GM12873 (cell line): ENCODE measurements at regions not wholly inside any gene's neighbourhood (a gene's known extent, or its start where the extent isn't known, plus 50 kb on each side); places are given as distances from the start of the nearest gene placed in this dataset.

Experiments
- CTCF ChIP-seq: IDR thresholded peaks from 2 replicates; pipeline ENCODE4 v1.5.1; 2012; ENCODE audit warnings: low read depth, mild to moderate bottlenecking, moderate library complexity, low read length, control low read depth; ENCODE audit not compliant: insufficient read depth; ENCODE audit errors: missing control alignments

DNA sequence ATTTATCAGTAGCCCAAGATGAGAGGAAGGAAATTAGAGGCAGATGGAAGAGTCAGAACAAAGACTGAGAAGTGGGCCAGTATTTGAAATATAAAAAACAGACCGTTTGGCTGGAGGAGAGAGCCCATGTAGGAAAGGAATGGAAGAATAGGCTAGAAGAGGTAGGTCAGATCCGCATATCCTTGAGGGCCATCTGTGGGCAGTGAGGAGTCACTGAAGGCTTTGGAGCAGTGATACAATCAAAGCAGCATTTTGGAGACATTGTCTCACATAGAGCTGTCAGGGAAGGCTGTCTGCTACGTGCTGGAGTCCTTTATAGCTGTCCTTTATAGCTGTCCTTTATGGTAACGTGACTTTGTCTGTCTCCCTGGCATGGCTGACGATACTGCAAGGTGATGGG is 92.0 kb upstream of the VEPH1 start:
- TF ChIP-seq CTCF = no peak

- TF ChIP-seq CTCF = no peak
Observed at GRCh38 chr3:157594413-157594812, 91.2 kb upstream of the VEPH1 start.

- no peak for TF ChIP-seq CTCF
Observed at GRCh38 chr3:157592769-157593168, 89.6 kb upstream of the VEPH1 start.

DNA sequence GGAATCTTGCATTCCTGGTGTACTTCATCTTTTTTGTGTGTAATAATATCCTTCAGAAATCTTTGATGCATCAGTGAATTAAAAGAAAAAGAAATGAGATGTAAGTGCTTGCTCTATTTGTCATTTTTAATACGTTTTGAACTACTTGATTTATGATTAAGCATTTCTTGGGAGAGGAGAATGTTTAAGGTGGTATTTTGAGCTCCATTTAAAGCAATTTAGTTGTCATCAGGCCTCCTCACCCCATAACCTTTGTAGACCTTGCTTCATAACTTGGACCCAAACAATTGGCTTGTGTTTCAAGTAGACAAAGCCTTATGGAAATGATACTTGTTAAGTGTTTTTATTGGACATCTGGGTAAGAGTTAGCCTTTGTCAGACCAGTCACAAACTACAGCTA is 87.1 kb upstream of the VEPH1 start:
- TF ChIP-seq CTCF = no peak

GRCh38 chr3:157589211-157589610 is 86.0 kb upstream of the VEPH1 start:
- TF ChIP-seq CTCF = no peak

DNA sequence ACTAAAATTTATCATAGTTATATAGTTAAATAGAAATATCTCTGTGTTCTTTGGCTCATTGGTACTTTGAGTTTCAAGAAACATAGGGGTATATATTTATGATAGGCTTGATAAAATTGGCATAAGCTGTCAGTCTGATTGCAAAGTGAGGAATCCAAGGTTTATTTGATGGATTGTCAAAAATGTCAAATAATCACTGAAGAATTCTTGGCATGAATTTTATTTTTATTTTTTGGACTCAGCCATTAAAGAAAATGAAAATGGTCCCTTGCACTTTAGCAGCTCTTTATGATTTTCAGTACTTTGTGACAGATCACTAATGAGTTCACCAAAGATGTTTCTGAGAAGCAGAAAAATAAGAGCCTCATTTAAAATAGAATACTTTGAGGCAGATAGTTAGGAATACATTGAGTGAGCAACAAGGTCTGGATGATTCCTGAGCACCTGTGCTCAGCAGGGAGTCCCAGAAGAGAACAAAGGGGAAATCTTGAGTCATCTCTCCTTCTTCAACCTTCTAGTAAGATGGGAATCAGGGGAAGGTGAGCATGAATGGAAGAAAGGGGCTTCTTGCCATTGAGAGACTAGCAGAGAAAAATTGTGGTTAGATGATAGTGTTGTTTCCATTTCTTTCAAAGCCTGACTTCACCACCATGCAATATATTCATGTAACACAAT is 85.3 kb upstream of the VEPH1 start:
- no peak for TF ChIP-seq CTCF

GRCh38 chr3:157586293-157586692 is 83.1 kb upstream of the VEPH1 start:
- TF ChIP-seq CTCF = no peak
